ENCODE measurements at regions not wholly inside any gene's neighbourhood (a gene's known extent, or its start where the extent isn't known, plus 50 kb on each side); places are given as distances from the start of the nearest gene placed in this dataset.

- TF ChIP-seq CTCF (IDR thresholded peaks at IDR 0.05 in 8 of 11, conservative IDR thresholded peaks at IDR 0.05 in 3 of 11) (no peak), POLR2A (IDR thresholded peaks at IDR 0.05) (no peak), POLR2AphosphoS5 (IDR thresholded peaks at IDR 0.05) (no peak)
These were observed 342.2 kb downstream of the RND3 start for GRCh38 chr2:150145299-150145692.

Measured in spleen (tissue), 7 donors.